ENCODE measurements at regions not wholly inside any gene's neighbourhood (a gene's known extent, or its start where the extent isn't known, plus 50 kb on each side); places are given as distances from the start of the nearest gene placed in this dataset.

GRCh38 chr12:28700161-28700560 is 448.9 kb upstream of the FAR2 start:
- H3K36me3 ChIP-seq (ENCODE audit: control insufficient read depth in 2 of 2, extremely low read depth in 1 of 2, insufficient read depth in 2 of 2, low read length in 2 of 2), result no peaks in the 10 kb centered on the region
- no peaks in the 10 kb centered on the region for H3K4me1 ChIP-seq (ENCODE audit: control insufficient read depth, extremely low read depth, insufficient read depth, low read length)
- no peak overlapping the region for H3K4me2 ChIP-seq (ENCODE audit: control insufficient read depth, extremely low read depth, insufficient read depth, low read depth, low read length)
- H3K9me1 ChIP-seq (ENCODE audit: control insufficient read depth, extremely low read depth, insufficient read depth, low read length), result no peaks in the 10 kb centered on the region
- H3K27ac ChIP-seq (ENCODE audit: control insufficient read depth, insufficient read depth, low read length), result no peak overlapping the region
- H3K9ac ChIP-seq (ENCODE audit: control insufficient read depth, extremely low read depth, insufficient read depth, low read length), result no peak overlapping the region
- H3K27me3 ChIP-seq (ENCODE audit: control insufficient read depth, extremely low read depth, insufficient read depth, low read length), result no peaks in the 10 kb centered on the region
- no peaks in the 10 kb centered on the region for H4K20me1 ChIP-seq (ENCODE audit: control insufficient read depth, extremely low read depth, insufficient read depth, low read length)
- TF ChIP-seq CTCF (optimal IDR thresholded peaks at IDR 0.05 in 1 of 3, IDR thresholded peaks at IDR 0.05 in 1 of 3, conservative IDR thresholded peaks at IDR 0.05 in 1 of 3; ENCODE audit: extremely low read depth in 1 of 3, insufficient read depth in 2 of 3, low read length in 3 of 3), result no peak
- TF ChIP-seq EZH2 (IDR thresholded peaks at IDR 0.05; ENCODE audit: low read length), result no peak
- DNase-seq (ENCODE audit: low read depth, low spot score) (no peak), FAIRE-seq (no peak)
- no peaks in the 10 kb centered on the region for H3K79me2 ChIP-seq (ENCODE audit: control insufficient read depth, insufficient read depth, low read length)
- no peak overlapping the region for H2AFZ ChIP-seq (ENCODE audit: control insufficient read depth, low read length)
- dilution Hi-C loops (cut with MboI; ENCODE audit: extremely low pct_ligation_motif_present, low sequenced_read_pairs), result no loop called here
- H3K4me3 ChIP-seq (ENCODE audit: control insufficient read depth in 2 of 3, extremely low read depth in 1 of 3, insufficient read depth in 2 of 3, low read depth in 1 of 3, low read length in 3 of 3), result no peak overlapping the region
- no peaks in the 10 kb centered on the region for H3K9me3 ChIP-seq (ENCODE audit: control insufficient read depth, low read depth, low read length)

- no peaks in the 10 kb centered on the region for H3K79me2 ChIP-seq (ENCODE audit: control insufficient read depth, insufficient read depth, low read length)
- no peak overlapping the region for H3K4me2 ChIP-seq (ENCODE audit: control insufficient read depth, extremely low read depth, insufficient read depth, low read depth, low read length)
- H3K9me1 ChIP-seq (ENCODE audit: control insufficient read depth, extremely low read depth, insufficient read depth, low read length), result no peaks in the 10 kb centered on the region
- H3K27me3 ChIP-seq (ENCODE audit: control insufficient read depth, extremely low read depth, insufficient read depth, low read length), result no peaks in the 10 kb centered on the region
- no peak overlapping the region for H3K27ac ChIP-seq (ENCODE audit: control insufficient read depth, insufficient read depth, low read length)
- H4K20me1 ChIP-seq (ENCODE audit: control insufficient read depth, extremely low read depth, insufficient read depth, low read length), result no peaks in the 10 kb centered on the region
- FAIRE-seq (no peak), DNase-seq (ENCODE audit: low read depth, low spot score) (no peak)
- dilution Hi-C loops (cut with MboI; ENCODE audit: extremely low pct_ligation_motif_present, low sequenced_read_pairs), result no loop called here
- H3K36me3 ChIP-seq (ENCODE audit: control insufficient read depth in 2 of 2, extremely low read depth in 1 of 2, insufficient read depth in 2 of 2, low read length in 2 of 2), result no peaks in the 10 kb centered on the region
- H2AFZ ChIP-seq (ENCODE audit: control insufficient read depth, low read length), result no peak overlapping the region
- H3K9me3 ChIP-seq (ENCODE audit: control insufficient read depth, low read depth, low read length), result no peaks in the 10 kb centered on the region
- no peak overlapping the region for H3K4me3 ChIP-seq (ENCODE audit: control insufficient read depth in 2 of 3, extremely low read depth in 1 of 3, insufficient read depth in 2 of 3, low read depth in 1 of 3, low read length in 3 of 3)
- no peaks in the 10 kb centered on the region for H3K4me1 ChIP-seq (ENCODE audit: control insufficient read depth, extremely low read depth, insufficient read depth, low read length)
- H3K9ac ChIP-seq (ENCODE audit: control insufficient read depth, extremely low read depth, insufficient read depth, low read length), result no peak overlapping the region
- TF ChIP-seq EZH2 (IDR thresholded peaks at IDR 0.05; ENCODE audit: low read length), result no peak
These were observed 444.5 kb upstream of the FAR2 start for GRCh38 chr12:28704477-28705169.

- Histone ChIP-seq H3K9me3 (ENCODE audit: control insufficient read depth, low read depth, low read length) (no peaks in the 10 kb centered on the region), H3K4me3 (ENCODE audit: control insufficient read depth in 2 of 3, extremely low read depth in 1 of 3, insufficient read depth in 2 of 3, low read depth in 1 of 3, low read length in 3 of 3) (no peak overlapping the region), H3K79me2 (ENCODE audit: control insufficient read depth, insufficient read depth, low read length) (no peaks in the 10 kb centered on the region), H3K27ac (ENCODE audit: control insufficient read depth, insufficient read depth, low read length) (no peak overlapping the region), H3K4me1 (ENCODE audit: control insufficient read depth, extremely low read depth, insufficient read depth, low read length) (peaks cover 9% of the 10 kb centered on the region), H4K20me1 (ENCODE audit: control insufficient read depth, extremely low read depth, insufficient read depth, low read length) (no peaks in the 10 kb centered on the region), H3K9ac (ENCODE audit: control insufficient read depth, extremely low read depth, insufficient read depth, low read length) (no peak overlapping the region), H3K36me3 (ENCODE audit: control insufficient read depth in 2 of 2, extremely low read depth in 1 of 2, insufficient read depth in 2 of 2, low read length in 2 of 2) (no peaks in the 10 kb centered on the region), H3K4me2 (ENCODE audit: control insufficient read depth, extremely low read depth, insufficient read depth, low read depth, low read length) (no peak overlapping the region), H3K9me1 (ENCODE audit: control insufficient read depth, extremely low read depth, insufficient read depth, low read length) (no peaks in the 10 kb centered on the region), H3K27me3 (ENCODE audit: control insufficient read depth, extremely low read depth, insufficient read depth, low read length) (no peaks in the 10 kb centered on the region), H2AFZ (ENCODE audit: control insufficient read depth, low read length) (no peak overlapping the region)
- DNase-seq (ENCODE audit: low read depth, low spot score) (no peak), FAIRE-seq (no peak)
- TF ChIP-seq CTCF (optimal IDR thresholded peaks at IDR 0.05 in 1 of 3, IDR thresholded peaks at IDR 0.05 in 1 of 3, conservative IDR thresholded peaks at IDR 0.05 in 1 of 3; ENCODE audit: extremely low read depth in 1 of 3, insufficient read depth in 2 of 3, low read length in 3 of 3), result no peak
- TF ChIP-seq EZH2 (IDR thresholded peaks at IDR 0.05; ENCODE audit: low read length), result no peak
- dilution Hi-C loops (cut with MboI; ENCODE audit: extremely low pct_ligation_motif_present, low sequenced_read_pairs), result no loop called here
These were observed 440.1 kb upstream of the FAR2 start for GRCh38 chr12:28708918-28709371.

All from keratinocyte (primary cell).